Esophagus mucosa (tissue), 1 donor: ENCODE measurements at regions not wholly inside any gene's neighbourhood (a gene's known extent, or its start where the extent isn't known, plus 50 kb on each side); places are given as distances from the start of the nearest gene placed in this dataset.
"Not testable (repeated sequence)": the region's sequence is repeated elsewhere in the genome, so short reads cannot be mapped to it uniquely, and the experiment has no call there.

Source experiments
- ATAC-seq: fragments of 200-7000 bp; cut with Tn5 transposase; one replicate; pipeline ENCODE4 v1.9.1; 2020
- donor health status: DM: yes; HTN: yes; CAD: no.

DNA sequence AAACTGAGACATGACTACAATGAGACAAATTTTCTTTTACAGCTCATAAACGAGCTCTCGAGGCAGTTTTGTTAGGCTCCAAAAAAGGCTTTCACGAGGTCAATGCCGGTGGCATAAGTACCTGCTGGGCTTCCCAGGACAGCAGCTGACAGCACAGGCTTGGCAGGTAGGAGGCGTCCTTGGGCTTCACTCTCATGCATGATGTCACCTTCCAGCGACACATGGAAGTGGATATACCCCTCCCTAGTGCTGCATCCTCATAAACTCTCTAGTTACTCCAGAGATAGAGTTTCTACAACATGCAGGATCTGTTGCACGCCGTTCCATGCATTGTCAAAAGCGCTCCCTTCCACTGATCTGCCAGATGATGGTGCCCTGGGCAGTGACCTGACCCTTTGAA lies 112.5 kb upstream of the PAXBP1 start:
- ATAC-seq, result no peak

DNA sequence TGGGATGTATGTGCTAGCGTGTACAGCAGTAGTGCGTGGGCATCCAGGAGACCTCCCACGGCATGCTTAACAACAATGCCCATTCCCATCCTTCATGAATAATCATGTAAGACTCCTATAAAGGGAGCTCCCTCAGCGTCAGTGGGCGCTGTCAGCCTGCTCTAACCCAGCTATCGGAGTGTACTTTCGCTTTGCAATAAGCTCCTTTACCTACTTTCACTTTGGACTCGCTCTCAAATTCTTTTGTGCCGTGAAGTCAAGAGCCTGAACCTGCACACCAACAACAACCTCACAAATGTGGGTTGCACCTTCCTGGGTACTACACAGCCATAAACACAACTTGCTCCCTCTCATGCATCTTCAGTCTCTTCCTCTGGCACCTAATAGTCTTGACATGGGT lies 114.8 kb upstream of the PAXBP1 start:
- ATAC-seq, result no peak

DNA sequence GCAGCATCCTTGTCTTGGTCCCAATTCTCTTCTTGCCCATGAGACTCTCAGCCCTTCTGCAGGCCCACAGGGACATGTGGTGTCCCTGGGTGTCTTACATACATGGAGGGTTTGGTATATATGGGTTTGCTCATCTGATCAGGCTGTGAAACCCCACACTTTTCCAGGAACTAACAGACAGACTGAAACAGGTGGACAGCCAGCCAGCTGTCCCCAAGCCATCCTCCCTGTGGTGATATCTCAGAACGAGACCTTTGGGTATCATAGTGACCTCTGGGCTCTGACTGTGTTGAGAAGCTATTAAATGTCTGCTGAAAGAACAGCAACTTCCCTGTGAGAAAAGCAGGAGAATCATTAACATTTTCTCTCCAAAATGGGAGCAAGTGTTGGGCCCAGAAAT lies 115.5 kb upstream of the PAXBP1 start:
- no peak for ATAC-seq

DNA sequence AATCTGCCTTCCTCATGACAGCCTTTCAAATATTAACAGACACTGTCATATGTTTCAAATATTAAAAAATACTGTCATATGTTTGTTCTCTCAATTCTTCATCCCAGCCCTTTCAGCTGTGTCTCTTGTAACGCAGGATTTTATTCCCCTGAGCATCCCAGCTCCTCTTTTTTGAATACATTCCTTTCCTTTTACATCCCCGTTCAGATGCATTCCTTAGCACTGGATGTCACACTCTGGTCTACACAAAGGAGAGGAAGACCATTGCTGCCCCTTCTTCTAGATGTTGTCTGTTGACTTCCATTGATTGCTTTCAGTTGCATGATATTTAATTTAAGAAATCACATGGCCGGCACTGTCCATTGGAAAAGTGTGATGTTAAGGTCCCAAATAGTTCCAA lies 117.4 kb upstream of the PAXBP1 start:
- ATAC-seq, result no peak

DNA sequence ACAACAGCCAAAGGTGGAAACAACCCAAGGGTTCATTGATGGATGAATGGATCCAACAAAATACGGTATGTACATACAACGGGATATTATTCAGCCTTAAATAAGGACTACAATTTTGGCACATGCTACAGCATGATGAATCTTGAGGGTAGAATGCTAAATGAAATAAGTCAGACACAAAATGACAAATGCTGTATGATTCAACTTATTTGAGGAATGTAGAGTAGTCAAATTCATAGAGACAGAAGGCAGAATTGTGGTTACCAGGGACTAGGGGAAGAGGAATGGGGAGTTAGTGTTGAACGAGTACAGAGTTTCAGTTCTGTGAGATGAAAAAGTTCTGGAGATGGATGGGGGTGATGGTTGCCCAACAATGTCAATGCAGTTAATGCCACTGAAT lies 118.0 kb upstream of the PAXBP1 start:
- ATAC-seq, result no peak

DNA sequence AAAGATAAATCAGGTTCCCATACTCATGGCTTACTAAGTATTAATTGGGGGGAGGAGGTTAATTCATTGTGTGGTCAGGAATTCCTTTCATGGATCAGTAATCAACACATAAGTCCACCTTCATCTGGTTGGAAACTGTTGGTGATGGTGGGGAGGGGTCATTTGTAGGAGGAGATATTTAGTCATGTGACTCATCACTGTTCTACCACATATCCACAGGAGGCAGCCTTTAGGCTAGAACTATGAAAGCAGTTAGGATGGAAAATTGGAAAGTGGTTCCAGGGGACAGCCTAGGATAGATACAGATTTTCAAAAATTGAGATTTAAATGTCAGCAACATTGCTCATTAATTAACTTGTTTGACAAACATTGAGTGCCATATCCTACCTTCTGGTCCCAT lies 122.8 kb upstream of the PAXBP1 start:
- no peak for ATAC-seq

DNA sequence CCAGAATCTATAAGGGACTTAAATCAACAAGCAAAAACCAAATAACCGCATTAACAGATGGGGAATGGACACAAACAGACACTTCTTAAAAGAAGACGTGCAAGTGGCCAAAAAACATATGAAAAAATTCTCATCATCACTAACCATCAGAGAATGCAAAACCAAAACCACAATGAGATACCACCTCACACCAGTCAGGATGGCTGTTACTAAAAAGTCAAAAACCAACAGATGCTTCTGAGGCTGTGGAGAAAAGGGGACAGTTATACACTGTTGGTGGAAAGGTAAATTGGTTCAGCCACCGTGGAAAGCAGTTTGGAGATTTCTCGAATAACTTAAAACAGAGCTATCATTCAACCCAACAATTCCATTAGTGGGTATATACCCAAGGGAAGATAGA lies 124.9 kb upstream of the OLIG2 start:
- no peak for ATAC-seq

DNA sequence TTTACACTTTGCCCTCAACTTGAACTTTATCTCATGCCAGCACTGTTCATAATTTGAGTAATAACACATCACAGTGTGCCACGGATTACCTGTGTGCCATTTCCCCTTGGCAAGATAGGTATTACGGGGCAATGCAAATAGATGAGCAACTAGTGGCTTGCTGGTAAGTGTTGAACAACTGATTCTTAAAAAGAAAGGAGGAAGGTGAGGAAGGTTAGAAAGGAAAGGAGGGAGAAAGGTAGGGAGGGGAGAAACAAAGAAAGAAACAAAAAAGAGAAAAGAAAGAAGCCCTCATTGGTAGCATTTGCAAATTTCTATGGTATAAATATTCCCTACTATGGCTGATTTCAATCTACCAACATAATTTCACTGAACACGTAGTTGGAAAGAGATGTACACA lies 118.2 kb upstream of the OLIG2 start:
- ATAC-seq, result no peak

DNA sequence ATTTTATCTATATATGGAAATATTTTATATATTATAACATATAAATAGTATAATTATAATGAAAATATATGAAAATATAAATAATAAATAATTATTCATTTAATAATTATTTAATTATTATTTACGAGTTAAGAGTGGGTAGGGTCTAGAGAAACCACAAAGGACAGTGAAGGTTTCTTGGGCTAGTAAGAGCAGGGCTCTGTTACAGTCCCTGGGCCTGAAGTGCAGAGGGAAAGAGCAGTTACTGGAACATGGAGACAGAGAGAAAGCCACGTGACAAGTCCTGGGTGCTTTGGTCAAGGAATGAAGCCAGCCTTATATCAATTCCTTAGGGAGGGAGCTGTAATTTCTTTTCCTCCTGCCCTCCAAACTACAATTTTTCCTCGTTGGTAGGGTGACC lies 117.2 kb upstream of the OLIG2 start:
- no peak for ATAC-seq

DNA sequence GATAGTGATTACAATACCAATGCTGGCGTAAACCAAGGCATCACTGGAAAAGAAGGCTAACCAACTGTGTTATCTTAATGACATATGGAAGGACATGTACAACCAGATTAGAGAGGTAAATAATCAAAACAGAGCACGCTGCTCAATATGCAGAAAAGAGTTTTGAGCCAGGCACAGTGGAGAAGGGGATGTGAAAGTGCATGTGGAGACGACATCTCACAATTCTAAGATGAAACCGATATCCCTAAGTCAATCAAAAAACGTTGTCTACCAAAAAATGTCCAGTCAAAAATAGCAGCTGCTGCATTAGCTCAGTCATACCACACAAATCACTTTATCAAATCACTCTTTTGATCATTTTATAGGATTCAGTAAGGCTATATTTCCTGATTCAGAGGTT lies 116.3 kb upstream of the OLIG2 start:
- ATAC-seq, result no peak

DNA sequence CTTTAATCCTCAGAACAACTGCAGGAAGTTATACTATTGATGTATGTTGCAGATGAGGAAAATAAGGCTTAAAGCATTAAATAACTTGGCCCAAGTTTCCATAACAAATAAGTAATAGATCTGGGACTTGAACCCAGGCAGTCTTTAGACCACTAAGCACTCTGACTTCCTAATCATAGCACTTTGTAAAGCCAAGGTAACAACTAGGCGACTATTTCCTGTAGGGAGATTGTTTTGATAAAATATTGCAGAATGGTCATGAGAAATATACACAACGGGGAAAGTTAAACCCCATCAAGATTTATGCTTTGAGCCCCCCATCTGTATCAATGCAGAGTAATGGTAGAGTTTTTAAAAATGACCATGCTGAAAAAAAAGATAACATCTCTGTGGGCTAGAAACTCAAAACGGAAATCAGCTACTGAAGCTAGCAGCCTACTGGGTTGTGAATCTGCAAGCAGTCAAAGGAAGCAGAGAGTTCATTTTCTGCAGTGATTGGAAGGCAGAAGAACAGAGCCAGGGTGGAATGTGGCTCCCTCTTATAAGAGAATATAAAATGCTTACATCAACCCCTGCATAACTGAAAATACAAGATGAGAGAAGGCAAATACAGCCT lies 111.2 kb upstream of the OLIG2 start:
- ATAC-seq, result no peak

DNA sequence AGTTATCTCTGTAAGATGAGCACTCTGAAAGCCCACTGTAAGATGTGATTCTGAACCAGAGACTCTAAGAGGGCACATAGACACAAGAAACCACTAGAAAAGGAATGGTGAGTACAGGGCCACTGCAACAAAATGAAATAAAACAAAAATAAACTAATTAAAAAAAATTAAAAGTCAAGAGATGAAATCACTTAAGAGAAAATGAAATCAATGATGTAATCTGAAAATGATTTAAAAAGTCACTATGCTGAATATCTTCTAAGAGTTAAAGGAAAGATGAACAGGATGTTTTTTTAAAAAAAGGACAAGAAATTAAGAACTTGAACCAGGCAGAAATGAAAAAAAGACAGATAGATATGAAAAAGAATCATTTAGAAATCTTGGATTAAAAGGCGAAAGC lies 110.6 kb upstream of the OLIG2 start:
- no peak for ATAC-seq

DNA sequence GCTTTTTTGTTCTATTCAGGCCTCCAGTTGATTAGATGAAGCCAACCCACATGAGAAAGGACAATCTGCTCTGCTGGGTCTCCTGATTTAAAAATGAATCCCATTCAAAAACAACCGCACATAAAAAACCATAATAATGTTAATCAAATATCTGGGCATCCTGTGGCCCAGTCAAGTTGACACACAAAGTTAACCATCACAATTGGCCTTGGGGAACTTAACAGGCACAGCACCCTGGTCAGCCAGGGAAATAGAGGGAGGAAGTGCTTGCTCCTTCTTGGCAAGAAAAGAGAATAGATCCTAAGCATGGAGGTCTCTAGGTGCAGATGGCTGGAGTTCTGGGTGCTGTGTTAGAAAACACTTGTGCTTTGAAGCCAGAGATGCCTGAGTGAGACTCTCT lies 109.6 kb upstream of the OLIG2 start:
- no peak for ATAC-seq

DNA sequence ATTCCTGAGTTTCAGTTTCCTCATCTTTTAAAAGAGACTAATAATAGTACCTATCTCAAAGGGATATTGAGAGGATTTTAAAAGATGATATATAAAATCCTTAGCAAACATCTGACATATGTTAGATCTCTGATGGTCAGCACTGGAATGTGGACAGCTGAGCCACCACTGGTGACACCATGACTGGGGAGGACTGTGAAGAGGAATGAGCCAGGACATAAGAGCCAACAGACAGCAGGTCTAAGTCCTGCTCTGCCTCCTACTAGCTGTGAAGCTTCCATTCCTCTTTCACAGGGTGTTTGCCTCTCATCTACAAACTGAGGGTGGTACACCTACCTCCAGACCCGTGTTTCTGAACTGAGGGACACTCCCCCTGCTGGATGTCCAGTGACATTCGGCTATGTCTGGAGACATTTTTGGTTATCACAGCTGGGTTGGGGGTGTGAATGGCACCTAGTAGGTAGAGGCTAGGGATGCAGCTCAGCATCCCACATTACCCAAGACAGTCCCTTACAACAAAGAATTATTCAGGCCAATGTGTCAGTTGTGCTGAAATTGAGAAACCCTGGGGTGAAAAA lies 109.1 kb upstream of the OLIG2 start:
- ATAC-seq, result no peak

DNA sequence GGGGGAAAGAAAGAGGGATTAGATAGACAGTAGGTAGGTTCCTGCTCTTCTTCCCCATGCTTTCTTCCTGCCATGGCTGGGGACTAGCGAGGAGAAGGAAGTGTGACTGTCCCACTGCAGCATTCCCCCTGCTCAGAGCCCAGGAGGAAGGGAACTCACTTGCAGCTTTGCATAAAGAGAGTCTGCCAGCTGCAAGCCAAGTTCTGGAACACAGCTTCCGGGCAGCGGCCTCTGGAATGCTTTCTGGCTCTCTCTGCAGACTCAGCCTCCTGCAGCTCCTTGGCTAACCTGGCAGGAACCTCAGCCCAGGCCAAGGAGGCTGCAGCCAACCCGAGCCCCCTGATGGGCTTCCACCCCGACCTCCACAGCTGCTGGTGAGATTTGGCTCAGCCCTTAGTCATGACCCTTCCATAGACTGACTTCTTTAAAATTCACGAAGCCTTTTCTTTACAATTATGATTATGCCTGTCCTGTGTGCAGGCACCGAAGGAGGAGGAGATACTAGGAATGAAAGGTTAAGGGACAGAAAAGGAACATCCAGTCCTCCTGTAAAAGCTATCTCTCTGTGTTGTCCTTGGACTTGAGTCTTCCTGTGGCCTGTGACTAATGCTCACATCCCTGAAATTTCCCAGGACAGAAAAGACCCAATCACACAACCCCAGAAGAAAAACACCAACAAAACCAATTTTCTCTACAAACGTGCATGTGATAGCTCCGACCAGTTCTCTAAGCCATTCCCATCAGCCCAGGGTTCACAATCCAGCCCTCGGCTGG lies 108.2 kb upstream of the OLIG2 start:
- no peak for ATAC-seq

DNA sequence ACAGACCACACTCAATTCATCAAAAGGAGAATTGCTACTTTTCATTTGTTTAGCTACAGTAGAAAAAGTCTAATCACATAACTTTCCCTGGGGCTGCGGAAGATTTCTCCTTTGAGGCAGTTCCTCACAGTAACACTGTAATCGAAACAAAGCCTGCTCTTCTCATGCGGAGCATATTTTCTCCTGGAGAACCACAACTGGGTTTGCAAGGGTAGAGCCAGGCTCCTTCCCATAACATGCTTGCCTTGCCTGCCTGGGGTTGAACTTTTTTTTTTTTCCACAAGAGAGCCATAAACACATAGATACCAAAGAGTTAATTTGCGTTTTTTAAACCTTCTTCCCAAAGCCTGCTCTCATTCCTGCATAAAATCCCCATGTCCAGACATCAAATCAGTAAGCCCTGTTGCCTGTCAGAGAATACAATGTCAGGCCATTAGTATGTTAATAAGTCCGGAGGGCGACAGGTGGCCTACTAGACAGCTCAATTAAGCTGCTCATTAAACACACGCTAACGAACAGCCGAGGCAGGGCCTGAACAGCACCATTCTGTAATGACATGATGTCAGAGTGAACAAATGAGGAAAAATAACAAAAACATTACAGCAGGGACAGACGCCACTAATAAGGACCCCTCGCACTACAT lies 107.1 kb upstream of the OLIG2 start:
- no peak for ATAC-seq

DNA sequence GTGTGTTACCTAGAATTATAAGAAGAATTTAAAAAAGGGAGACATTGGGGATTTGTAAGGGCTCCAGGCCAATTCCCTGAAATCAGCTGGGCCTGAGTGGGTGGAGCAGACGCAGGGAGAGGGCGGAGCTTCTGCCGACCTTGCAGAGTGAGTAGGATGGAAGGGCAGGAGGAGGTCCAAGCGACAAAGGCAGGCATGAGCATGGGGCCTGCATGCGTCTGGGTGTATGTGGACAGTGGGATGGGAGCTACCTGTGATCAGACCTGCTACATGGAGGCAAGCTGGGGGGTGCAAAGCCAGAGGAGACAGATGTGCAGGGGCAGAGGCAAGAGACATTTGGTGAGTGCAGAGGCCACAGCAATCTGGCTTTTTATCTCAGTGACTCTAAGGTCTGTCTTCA lies 105.3 kb upstream of the OLIG2 start:
- no peak for ATAC-seq

DNA sequence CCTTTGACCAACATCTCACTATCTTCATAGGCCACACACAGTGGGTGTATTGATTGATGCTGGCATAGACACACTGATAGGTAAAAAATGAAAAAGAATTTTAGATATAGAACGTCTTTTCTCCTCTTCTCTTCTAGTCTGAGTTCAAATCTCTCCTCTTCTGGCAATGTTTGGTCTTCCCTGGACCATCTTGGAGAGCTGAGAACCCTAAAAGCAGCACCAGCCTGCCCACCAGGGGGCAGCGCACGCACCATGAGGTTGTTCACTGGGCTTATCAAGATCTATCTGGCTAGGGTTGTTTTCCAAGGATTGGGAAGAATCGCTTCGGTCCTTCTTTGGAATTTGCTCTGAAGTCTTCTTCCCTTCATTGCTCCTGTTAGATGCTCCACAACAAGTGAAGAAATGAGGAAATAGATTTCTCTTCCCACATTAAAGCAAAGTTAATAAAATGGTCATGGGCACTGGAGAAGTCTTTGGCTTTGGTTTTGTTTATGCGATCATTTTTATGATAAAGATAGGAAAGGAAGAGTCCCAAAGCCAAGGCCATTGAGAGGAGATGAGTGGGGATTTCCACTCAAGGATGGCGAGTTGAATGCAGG lies 104.0 kb upstream of the OLIG2 start:
- no peak for ATAC-seq

DNA sequence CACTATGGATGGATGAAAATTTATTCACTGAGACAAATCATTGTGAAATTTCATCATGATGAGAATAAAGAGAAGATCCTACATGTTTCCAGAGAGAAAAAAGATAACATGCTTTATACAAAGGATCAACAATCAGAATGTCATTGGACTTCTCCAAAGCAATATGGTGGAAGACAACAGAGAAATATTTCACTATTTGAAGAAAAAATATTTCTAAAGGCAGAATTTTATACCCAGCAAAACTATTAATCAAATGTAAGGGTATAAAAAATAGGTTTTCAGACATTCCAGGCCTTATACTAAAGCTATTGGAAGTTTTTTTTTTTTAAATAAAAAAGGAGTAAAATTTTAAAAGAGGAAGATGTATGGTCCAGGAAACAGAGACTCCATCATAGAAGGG lies 100.6 kb upstream of the OLIG2 start:
- ATAC-seq, result no peak

DNA sequence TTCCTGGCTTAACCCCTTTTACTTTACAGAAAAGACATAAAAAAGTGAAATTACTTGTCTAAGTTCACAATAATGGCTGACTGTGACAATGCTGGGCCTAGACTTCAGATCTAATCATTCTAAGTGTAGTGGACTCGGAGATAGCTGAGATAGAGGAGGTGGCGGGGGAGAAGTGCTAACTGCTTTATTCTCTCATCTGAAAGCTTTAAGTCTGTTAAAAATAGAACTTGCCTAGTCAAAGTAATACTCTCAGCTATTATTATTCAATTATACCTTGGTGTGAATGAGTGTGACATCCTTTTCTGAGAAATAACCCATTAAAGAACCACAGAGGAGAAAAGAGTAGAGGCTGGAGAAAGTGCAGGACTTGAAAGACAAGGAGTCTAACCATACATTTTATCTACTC lies 96.1 kb upstream of the OLIG2 start:
- no peak for ATAC-seq

DNA sequence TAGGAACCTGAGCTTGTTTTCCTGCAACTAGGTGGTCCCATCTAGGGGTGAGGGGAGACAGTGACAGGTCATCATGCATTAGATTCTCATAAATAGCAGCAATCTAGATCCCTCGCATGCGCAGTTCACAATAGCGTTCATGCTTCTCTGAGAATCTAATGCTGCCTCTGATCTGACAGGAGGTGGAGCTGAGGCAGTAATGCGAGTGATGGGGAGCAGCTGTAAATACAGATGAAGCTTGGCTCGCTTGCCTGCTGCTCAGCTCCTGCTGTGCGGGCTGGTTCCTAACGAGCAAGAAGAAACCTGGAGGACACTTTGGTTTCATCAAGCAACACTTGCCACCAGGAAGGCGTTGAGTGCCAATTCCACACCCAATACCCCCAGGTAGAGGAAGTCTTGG lies 95.1 kb upstream of the OLIG2 start:
- no peak for ATAC-seq

DNA sequence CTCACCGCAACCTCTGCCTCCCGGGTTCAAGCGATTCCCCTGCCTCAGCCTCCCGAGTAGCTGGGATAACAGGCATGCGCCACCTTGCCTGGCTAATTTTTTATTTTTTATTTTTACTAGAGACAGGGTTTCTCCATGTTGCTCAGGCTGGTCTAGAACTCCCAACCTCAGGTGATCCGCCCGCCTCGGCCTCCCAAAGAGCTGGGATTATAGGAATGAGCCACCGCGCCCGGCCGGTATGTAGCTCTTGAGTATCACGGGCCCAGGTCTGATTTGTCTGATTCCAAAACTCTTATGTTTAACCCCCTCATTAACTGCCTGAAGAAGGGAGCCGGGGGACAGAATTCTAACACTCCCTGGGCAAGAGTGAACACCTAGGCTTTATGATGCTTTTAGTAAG lies 91.7 kb upstream of the OLIG2 start:
- not testable (repeated sequence) for ATAC-seq

DNA sequence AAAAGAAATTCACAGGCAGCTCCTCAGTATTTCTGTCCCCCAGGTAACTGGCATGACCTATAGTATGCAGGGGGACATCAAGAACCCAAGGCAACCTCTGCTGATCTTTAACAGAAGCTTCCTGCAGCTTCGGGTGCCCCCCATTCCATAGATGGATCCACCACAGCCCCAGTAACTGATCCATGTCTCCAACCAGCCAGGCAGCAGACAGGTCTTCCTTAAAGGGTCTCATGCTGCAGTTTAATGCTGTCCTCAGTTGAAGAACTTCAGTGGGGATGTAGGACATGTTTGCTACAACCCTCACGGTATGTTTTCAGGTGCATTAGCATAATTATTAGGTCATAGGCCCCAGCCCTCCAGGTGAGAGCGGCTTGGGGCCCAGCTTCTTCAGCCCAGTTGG lies 90.9 kb upstream of the OLIG2 start:
- no peak for ATAC-seq
